GM19395 (cell line): ENCODE measurements at regions not wholly inside any gene's neighbourhood (a gene's known extent, or its start where the extent isn't known, plus 50 kb on each side); places are given as distances from the start of the nearest gene placed in this dataset.

Experiments used
- ATAC-seq: cut with Tn5 transposase; IDR thresholded peaks from one replicate; pipeline ENCODE4 v1.9.1; 2021; ENCODE audit warnings: mild to moderate bottlenecking, moderate library complexity; ENCODE audit not compliant: unreplicated experiment

DNA sequence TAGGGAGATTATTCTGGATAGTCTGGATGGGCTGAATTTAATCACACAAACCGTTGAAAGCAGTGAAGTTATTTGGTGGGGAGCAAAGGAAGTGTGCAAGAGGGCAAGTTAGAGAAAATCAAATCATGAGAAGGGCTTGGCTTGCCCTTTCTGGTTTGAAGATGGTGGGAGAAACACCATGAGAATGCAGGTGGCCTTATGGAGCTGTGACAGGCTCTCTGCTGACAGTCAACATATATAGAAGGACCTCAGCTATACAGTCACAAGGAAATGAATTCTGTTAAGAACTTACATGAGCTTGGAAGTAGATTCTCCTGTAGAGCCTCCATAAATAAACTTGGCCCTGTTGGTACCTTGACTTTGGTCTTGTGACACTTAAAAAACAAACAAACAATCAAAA lies 72.3 kb downstream of the GMNC start:
- ATAC-seq, result no peak

GRCh38 chr3:190786898-190787297 lies 75.6 kb downstream of the GMNC start:
- no peak for ATAC-seq

DNA sequence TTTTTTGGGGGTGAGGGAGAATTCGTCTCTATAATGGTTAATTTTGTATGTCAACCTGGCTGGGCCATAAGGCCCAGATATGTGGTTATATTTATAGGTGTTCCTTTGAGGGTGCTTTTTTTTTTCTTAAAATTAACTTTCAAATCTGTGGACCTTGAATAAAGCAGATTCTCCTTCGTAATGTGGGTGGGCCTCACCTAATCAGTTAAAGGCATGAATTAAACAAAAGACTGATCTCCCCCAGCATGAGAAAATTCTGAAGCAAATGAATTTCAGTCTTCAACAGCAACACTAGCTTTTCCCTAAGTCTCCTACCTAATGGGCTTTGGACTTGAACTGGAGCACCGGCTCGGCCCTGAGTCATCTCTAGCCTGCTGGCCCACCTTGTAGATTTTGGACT lies 77.4 kb downstream of the GMNC start:
- ATAC-seq, result no peak

DNA sequence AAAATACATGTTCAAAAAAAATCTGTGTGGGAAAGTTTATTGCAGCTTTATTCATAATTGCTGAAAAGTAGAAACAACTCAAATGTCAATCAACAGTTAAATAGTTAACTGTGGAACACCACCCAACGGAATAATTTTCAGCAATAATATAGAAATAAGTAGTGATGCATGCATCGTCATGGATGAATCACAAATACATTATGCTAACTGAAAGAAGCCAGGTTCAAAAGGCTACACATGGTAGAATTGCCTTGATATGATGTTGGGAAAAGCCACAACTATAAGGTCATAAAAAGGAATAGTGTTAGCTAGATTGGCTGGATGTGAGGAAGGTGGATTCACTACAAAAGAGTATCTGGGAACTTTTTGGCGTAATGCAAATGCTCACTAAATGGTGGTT lies 82.0 kb downstream of the GMNC start:
- ATAC-seq, result no peak

DNA sequence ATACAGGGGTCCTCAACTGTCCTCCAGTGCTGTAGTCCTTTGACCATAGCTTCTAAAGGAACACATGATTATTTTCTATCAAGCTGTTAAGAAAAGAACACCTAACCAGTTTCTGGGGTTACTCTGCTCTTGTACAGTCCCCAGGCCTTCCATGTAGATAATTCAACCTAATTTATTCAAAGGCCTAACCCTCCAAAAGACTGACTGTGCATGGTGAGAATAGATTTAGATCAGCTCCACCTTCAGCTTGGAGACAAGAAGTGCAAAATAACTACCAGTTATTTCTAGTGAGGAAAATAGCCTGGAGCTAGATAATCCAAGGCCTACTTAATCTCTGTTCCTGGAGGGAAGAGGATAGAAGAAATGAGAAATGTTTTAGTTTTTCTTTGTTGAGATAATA lies 87.9 kb downstream of the GMNC start:
- ATAC-seq, result no peak

DNA sequence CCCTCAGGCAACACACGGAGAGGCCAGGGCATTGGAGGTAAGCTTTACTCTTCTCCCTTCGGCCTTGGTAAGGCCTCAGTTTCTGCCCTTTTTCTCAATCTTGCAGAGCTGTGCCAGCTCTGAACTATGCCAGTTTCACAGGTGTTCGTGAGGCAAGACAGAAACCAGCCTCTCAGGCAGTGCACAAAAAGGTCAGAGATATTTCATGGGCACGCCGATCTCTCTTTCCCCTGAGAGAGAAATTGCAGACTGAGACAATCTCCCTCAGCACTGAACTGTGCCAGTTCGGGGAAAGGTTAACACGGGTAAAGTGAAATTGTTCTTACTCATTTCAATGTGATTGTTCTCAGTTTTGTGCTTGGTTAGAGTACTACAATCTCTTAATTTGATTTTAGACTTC lies 88.5 kb downstream of the GMNC start:
- ATAC-seq, result no peak

- ATAC-seq, result no peak
Measured at GRCh38 chr3:190772831-190773230, 89.7 kb downstream of the GMNC start.

DNA sequence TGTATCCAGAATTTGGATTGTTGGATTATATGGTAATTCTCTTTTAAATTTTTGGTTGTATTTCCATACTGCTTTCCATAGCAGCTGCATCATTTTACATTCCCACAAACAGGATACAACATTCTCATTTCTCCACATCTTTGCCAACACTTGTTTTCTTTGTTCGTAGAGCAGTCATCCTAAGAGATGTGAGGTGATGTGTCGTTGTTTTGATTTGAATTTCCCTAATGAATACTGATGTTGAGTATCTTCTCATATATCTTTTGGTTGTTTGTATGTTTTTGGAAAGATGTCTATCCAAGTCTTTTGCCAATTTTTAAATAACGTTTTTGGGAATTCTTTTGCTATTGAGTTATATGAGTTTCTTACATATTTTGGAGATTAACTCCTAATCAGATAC lies 93.6 kb downstream of the GMNC start:
- no peak for ATAC-seq

- no peak for ATAC-seq
Measured at GRCh38 chr3:190767851-190768250, 94.6 kb downstream of the GMNC start.

DNA sequence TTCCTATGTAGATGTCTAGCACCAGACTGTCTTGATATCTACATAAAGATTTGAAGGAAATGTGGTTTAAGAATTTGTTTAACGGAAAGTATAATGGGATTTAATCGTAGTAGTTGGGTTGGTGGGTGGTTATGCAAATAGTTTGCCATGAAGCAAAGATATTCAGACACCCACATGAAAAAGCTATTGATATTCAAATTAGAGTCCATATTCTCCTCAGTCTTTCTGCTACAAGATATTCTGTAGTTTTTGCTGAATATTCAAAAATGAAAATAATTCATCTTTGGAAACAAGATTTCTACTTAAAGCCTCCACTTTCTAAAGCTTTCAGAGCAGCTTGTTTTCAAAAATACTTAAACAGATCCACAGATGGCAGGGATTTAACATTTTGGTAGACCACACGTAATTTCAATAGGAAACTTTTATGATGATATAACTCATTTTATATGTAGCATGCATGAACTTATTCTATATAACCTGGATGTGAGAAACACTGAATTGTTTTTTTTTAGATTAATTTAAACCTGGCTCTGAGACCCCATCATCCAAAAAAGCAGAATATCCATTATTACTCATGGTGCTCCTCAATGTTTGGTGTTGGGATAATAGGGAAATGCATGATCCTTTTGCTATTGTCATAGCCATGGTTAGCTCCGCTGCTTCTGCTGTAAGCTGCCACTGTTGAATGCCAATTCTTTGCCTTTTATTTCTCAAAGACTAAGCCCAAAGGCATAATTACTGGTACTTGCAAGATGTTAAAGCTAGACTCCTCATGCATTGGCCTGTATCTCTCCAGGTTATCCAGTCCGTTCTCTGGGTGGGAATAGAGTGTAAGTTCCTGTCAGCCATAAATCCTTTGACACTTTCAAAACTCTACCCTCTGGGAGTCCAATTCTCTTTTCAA lies 98.0 kb downstream of the GMNC start:
- no peak for ATAC-seq

GRCh38 chr3:190762801-190763200 lies 99.7 kb downstream of the GMNC start:
- ATAC-seq, result no peak

- no peak for ATAC-seq
Measured at GRCh38 chr3:190747571-190747970, 114.9 kb downstream of the GMNC start.

DNA sequence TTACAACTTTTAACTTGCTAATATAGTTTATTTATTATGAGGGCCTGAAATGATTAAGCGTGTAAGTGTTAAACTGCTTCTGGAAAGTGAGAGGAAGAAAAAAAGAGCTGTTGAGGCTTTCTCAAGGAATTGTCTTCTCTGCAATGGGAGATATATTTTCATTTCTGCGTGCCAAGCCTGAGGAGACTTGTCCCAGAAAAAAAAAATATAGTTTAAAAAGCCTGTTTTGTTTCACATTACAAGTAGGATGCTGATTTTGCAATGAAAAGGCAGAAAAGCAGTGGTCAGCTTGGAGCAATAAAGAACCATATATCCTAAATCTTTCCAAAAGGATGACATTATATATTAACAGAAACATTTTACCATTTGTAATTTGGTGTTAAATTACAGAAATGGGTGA lies 115.5 kb downstream of the GMNC start:
- no peak for ATAC-seq

DNA sequence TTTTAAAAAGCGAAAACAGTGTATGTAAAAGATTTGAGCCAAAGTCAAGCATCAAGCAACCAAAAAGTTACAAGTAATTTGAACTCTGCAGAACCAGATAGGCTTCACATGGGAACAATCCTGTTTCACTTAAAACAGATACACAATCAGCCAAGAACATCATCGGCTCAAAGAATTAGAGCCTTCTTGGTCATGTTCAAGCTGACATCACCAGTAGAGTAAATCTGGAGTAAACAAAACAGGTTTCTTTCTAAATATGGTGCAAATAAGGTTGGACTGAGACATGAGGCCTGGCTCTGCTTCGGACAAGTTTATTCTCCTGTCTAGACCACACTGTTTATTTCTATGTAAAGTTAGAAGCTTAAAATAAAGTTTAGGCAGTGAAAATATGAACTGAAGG lies 116.0 kb downstream of the GMNC start:
- no peak for ATAC-seq

- no peak for ATAC-seq
Measured at GRCh38 chr3:190741788-190742187, 120.7 kb downstream of the GMNC start.

GRCh38 chr3:190739641-190740185 lies 122.8 kb downstream of the GMNC start:
- ATAC-seq, result no peak

DNA sequence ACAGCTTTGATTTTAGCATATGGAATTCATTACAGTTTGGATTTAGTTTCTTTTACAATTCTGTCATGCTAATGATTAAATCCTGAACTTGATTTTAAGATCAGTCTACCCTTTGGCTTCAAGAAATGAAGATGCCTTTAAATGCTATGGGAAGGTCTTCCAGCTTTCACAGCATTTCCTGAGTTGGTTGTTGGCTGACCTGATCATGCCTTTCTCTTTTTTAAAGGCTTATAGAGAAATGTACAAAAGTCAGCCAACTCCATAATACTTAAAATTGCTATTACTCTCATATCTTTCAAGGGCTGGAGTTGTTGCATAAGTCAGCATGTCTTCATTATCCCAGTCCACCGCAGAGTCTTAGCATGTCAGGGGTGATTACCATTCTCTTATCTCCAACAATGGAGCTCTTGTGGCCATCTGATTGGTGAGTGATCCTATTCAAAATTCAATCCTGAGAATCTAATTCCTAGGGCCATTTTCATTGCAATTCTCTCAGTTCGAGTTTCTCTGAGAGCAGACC lies 123.8 kb downstream of the GMNC start:
- ATAC-seq, result no peak

- no peak for ATAC-seq
Measured at GRCh38 chr3:190737446-190737845, 125.0 kb downstream of the GMNC start.

GRCh38 chr3:190734490-190734889 lies 128.0 kb downstream of the GMNC start:
- no peak for ATAC-seq

DNA sequence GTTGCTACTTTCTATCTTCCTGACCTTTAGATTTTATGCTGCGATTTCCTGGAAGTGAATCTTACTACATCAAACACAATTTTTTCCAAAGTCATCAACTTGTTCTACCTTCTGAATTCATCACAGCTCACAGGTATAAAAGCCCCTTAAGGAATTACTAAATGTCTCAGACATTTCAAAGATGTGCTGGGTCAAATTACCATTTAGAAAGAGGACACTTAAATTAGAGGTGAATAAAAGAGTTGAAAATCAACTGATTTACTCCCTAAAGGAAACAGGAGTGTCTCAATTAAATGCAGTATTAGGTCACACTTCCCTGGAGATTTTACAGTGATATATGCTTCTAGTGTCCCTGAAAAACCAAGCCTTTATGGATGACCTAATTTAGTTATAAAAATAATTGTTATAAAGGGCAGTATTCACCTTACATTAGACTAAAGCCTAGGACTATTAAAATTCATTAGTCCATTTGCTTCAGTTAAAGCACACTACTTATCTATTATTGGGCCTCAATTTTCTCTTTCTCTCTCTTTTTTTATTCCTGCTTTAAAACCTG lies 128.8 kb downstream of the GMNC start:
- ATAC-seq, result no peak

GRCh38 chr3:190731596-190731995 lies 130.9 kb downstream of the GMNC start:
- no peak for ATAC-seq

GRCh38 chr3:190728574-190729246 lies 133.8 kb downstream of the GMNC start:
- ATAC-seq, result no peak
